HEK293 (cell line): ENCODE measurements at regions not wholly inside any gene's neighbourhood (a gene's known extent, or its start where the extent isn't known, plus 50 kb on each side); places are given as distances from the start of the nearest gene placed in this dataset.

Experiments
- CTCF ChIA-PET: fragments of 350-600 bp; formaldehyde crosslinking; extraction: SDS; loops from one replicate; lab custom pipeline; 2021; ENCODE audit warnings: antibody characterized with exemption; lab: Yijun Ruan, JAX
- POLR2A ChIA-PET: fragments of 300-600 bp; formaldehyde crosslinking; extraction: SDS; loops from one replicate; lab custom pipeline; 2020; ENCODE audit warnings: antibody characterized with exemption, inconsistent platforms; lab: Yijun Ruan, JAX
- H3K27ac ChIP-seq: fragments of 200-500 bp; sonication (Bioruptor generic); 2 replicates; pipeline ENCODE4 v1.5.1; 2014; ENCODE audit warnings: low read depth, low read length, control low read depth, inconsistent platforms; ENCODE audit errors: extremely low read depth
- H3K36me3 ChIP-seq, 2 experiments: fragments of 200-500 bp in 1 of 2; sonication (Bioruptor generic) in 1 of 2; 1 replicate in 1 of 2; 2 replicates in 1 of 2; pipeline ENCODE4 v1.5.1; 2014 to 2017; ENCODE audit warnings: inconsistent platforms in 2 of 2, low read length in 2 of 2; ENCODE audit not compliant: control insufficient read depth in 2 of 2, insufficient read depth in 1 of 2
- H3K4me1 ChIP-seq: fragments of 200-500 bp; sonication (Bioruptor generic); 2 replicates; pipeline ENCODE4 v1.5.1; 2014; ENCODE audit warnings: mild to moderate bottlenecking, low read length, inconsistent platforms; ENCODE audit not compliant: control insufficient read depth, insufficient read depth
- H3K4me3 ChIP-seq: 2 replicates; pipeline ENCODE4 v1.5.1; 2011; ENCODE audit warnings: low read depth, mild to moderate bottlenecking, control low read depth, low read length, moderate library complexity
- H3K9me3 ChIP-seq: fragments of 200-500 bp; sonication (Bioruptor generic); 2 replicates; pipeline ENCODE4 v1.5.1; 2014; ENCODE audit warnings: low read depth, low read length, inconsistent platforms; ENCODE audit not compliant: control insufficient read depth, insufficient read depth
- BCL11A ChIP-seq: fragments of 450-650 bp; formaldehyde crosslinking; IDR thresholded peaks from 2 replicates; pipeline ENCODE4 v1.5.1; 2016; ENCODE audit warnings: low read depth, missing biosample characterization, missing genetic modification characterization
- FEZF1 ChIP-seq: fragments of 450-650 bp; formaldehyde crosslinking; IDR thresholded peaks from 2 replicates; pipeline ENCODE4 v1.5.1; 2016; ENCODE audit warnings: missing biosample characterization, missing genetic modification characterization
- GFI1B ChIP-seq: fragments of 450-650 bp; formaldehyde crosslinking; IDR thresholded peaks from 2 replicates; pipeline ENCODE4 v1.5.1; 2016; ENCODE audit warnings: missing biosample characterization, missing genetic modification characterization
- KLF17 ChIP-seq: fragments of 450-650 bp; formaldehyde crosslinking; IDR thresholded peaks from 2 replicates; pipeline ENCODE4 v1.5.1; 2016; ENCODE audit warnings: missing biosample characterization, missing genetic modification characterization
- OSR2 ChIP-seq: fragments of 450-650 bp; formaldehyde crosslinking; IDR thresholded peaks from 2 replicates; pipeline ENCODE4 v1.5.1; 2016; ENCODE audit warnings: missing biosample characterization, missing genetic modification characterization
- PBX3 ChIP-seq: sonication (generic); formaldehyde crosslinking; IDR thresholded peaks from 2 replicates; pipeline ENCODE4 v1.8.1; 2022; ENCODE audit warnings: mild to moderate bottlenecking, moderate library complexity, missing genetic modification reagents
- SCRT1 ChIP-seq: fragments of 450-650 bp; formaldehyde crosslinking; IDR thresholded peaks from 2 replicates; pipeline ENCODE4 v1.5.1; 2016; ENCODE audit warnings: missing biosample characterization, missing genetic modification characterization, borderline replicate concordance
- WT1 ChIP-seq: fragments of 450-650 bp; formaldehyde crosslinking; IDR thresholded peaks from 2 replicates; pipeline ENCODE4 v1.5.1; 2016; ENCODE audit warnings: missing biosample characterization, missing genetic modification characterization
- YY2 ChIP-seq: fragments of 450-650 bp; formaldehyde crosslinking; IDR thresholded peaks from 2 replicates; pipeline ENCODE4 v1.5.1; 2016; ENCODE audit warnings: missing biosample characterization, missing genetic modification characterization
- ZBTB7A ChIP-seq: fragments of 450-650 bp; formaldehyde crosslinking; IDR thresholded peaks from 2 replicates; pipeline ENCODE4 v1.5.1; 2016; ENCODE audit warnings: low read depth, missing biosample characterization, missing genetic modification characterization
- ZFP37 ChIP-seq: fragments of 450-650 bp; formaldehyde crosslinking; IDR thresholded peaks from 2 replicates; pipeline ENCODE4 v1.5.1; 2016; ENCODE audit warnings: missing biosample characterization, missing genetic modification characterization
- ZIC2 ChIP-seq: fragments of 450-650 bp; formaldehyde crosslinking; IDR thresholded peaks from 2 replicates; pipeline ENCODE4 v1.5.1; 2016; ENCODE audit warnings: missing biosample characterization, missing genetic modification characterization
- ZNF10 ChIP-seq: fragments of 450-650 bp; formaldehyde crosslinking; IDR thresholded peaks from 2 replicates; pipeline ENCODE4 v1.5.1; 2017; ENCODE audit warnings: missing biosample characterization, missing genetic modification characterization
- ZNF112 ChIP-seq: fragments of 450-650 bp; formaldehyde crosslinking; IDR thresholded peaks from 2 replicates; pipeline ENCODE4 v1.5.0; 2017; ENCODE audit warnings: missing biosample characterization, missing genetic modification characterization
- ZNF114 ChIP-seq: fragments of 450-650 bp; formaldehyde crosslinking; IDR thresholded peaks from 2 replicates; pipeline ENCODE4 v1.5.0; 2017; ENCODE audit warnings: missing biosample characterization, missing genetic modification characterization
- ZNF121 ChIP-seq: fragments of 450-650 bp; formaldehyde crosslinking; IDR thresholded peaks from 2 replicates; pipeline ENCODE4 v1.5.1; 2016; ENCODE audit warnings: missing biosample characterization, missing genetic modification characterization
- ZNF146 ChIP-seq: fragments of 450-650 bp; formaldehyde crosslinking; IDR thresholded peaks from 2 replicates; pipeline ENCODE4 v1.5.1; 2016; ENCODE audit warnings: missing biosample characterization, missing genetic modification characterization
- ZNF248 ChIP-seq: fragments of 450-650 bp; formaldehyde crosslinking; IDR thresholded peaks from 2 replicates; pipeline ENCODE4 v1.5.1; 2017; ENCODE audit warnings: missing biosample characterization, missing genetic modification characterization
- ZNF274 ChIP-seq, 2 experiments: fragments of 200-500 bp in 1 of 2; fragments of 450-650 bp in 1 of 2; sonication (Bioruptor generic) in 1 of 2; formaldehyde crosslinking in 1 of 2; IDR thresholded peaks; 2 replicates each; pipeline versions ENCODE4 v1.5.1 to v1.6.1; 2014 to 2016; ENCODE audit warnings: borderline replicate concordance in 1 of 2, inconsistent platforms in 1 of 2, low read length in 1 of 2, missing biosample characterization in 1 of 2, missing genetic modification characterization in 1 of 2
- ZNF280D ChIP-seq: fragments of 450-650 bp; formaldehyde crosslinking; IDR thresholded peaks from 2 replicates; pipeline ENCODE4 v1.5.1; 2016; ENCODE audit warnings: missing biosample characterization, missing genetic modification characterization
- ZNF292 ChIP-seq: fragments of 450-650 bp; formaldehyde crosslinking; IDR thresholded peaks from 2 replicates; pipeline ENCODE4 v1.5.1; 2016; ENCODE audit warnings: low read depth, missing biosample characterization, missing genetic modification characterization, borderline replicate concordance
- ZNF561 ChIP-seq: fragments of 450-650 bp; IDR thresholded peaks from 2 replicates; pipeline ENCODE4 v1.5.1; 2018; ENCODE audit warnings: missing biosample characterization, missing genetic modification characterization, borderline replicate concordance
- ZNF571 ChIP-seq: fragments of 450-650 bp; formaldehyde crosslinking; IDR thresholded peaks from 2 replicates; pipeline ENCODE4 v1.5.0; 2017; ENCODE audit warnings: missing biosample characterization, missing genetic modification characterization
- ZNF621 ChIP-seq: fragments of 450-650 bp; formaldehyde crosslinking; IDR thresholded peaks from 2 replicates; pipeline ENCODE4 v1.5.1; 2017; ENCODE audit warnings: missing biosample characterization, missing genetic modification characterization
- ZNF623 ChIP-seq: fragments of 450-650 bp; formaldehyde crosslinking; IDR thresholded peaks from 2 replicates; pipeline ENCODE4 v1.5.1; 2016; ENCODE audit warnings: missing biosample characterization, missing genetic modification characterization
- ZNF707 ChIP-seq: fragments of 450-650 bp; formaldehyde crosslinking; IDR thresholded peaks from 2 replicates; pipeline ENCODE4 v1.5.1; 2016; ENCODE audit warnings: missing biosample characterization, missing genetic modification characterization
- ZNF791 ChIP-seq: fragments of 450-650 bp; formaldehyde crosslinking; IDR thresholded peaks from 2 replicates; pipeline ENCODE4 v1.5.1; 2016; ENCODE audit warnings: missing biosample characterization, missing genetic modification characterization
- ZNF830 ChIP-seq: fragments of 450-650 bp; IDR thresholded peaks from 2 replicates; pipeline ENCODE4 v1.5.0; 2018; ENCODE audit warnings: missing biosample characterization, missing genetic modification characterization, low read depth, mild to moderate bottlenecking, moderate library complexity
- ZNF843 ChIP-seq: fragments of 450-650 bp; formaldehyde crosslinking; IDR thresholded peaks from 2 replicates; pipeline ENCODE4 v1.5.1; 2016; ENCODE audit warnings: missing biosample characterization, missing genetic modification characterization
- ZSCAN4 ChIP-seq: fragments of 450-650 bp; formaldehyde crosslinking; IDR thresholded peaks from 2 replicates; pipeline ENCODE4 v1.5.1; 2017; ENCODE audit warnings: missing biosample characterization, missing genetic modification characterization

- no peaks in the 10 kb centered on the region for H3K36me3 ChIP-seq
- no peak overlapping the region for H3K4me3 ChIP-seq
- peak overlapping the region; percentile 70 for H3K27ac ChIP-seq
- ChIA-PET POLR2A (interaction anchor here (0.8 to 1.2 kb wide), 6 partner anchors 20 to 194 kb away, joined by 3 to 4 read pairs (median 4); partner anchors contain the start of gene UBC), CTCF (interaction anchor here (0.7 to 1.8 kb wide), 7 partner anchors 10 to 213 kb away, joined by 3 to 7 read pairs (median 5); no protein-coding TSS in a partner anchor)
- H3K4me1 ChIP-seq: peaks cover 7% of the 10 kb centered on the region; the same call in 1 of the 2 replicates
- no peaks in the 10 kb centered on the region for H3K9me3 ChIP-seq
- TF ChIP-seq ZNF292 (tag by site-specific recombination) (no peak), ZNF707 (tag by site-specific recombination) (no peak), ZNF280D (tag by site-specific recombination) (peak; percentile 87; the same call in 1 of the 2 replicates), ZNF571 (tag by site-specific recombination) (no peak), ZNF114 (tag by site-specific recombination) (no peak), WT1 (tag by site-specific recombination) (peak; percentile 79), ZNF621 (tag by site-specific recombination) (no peak), KLF17 (tag by site-specific recombination) (0 out of 2 replicates have a peak, but pooled peaks have one; percentile 19), SCRT1 (tag by site-specific recombination) (no peak), BCL11A (tag by site-specific recombination) (peak; percentile 75; the same call in 1 of the 2 replicates), ZNF112 (tag by site-specific recombination) (no peak), YY2 (tag by site-specific recombination) (no peak), ZNF843 (peak; percentile 94), ZNF830 (no peak), ZNF791 (tag by site-specific recombination) (no peak; the same call in 1 of the 2 replicates), PBX3 (peak; percentile 50; the same call in 1 of the 2 replicates), ZNF146 (tag by site-specific recombination) (no peak), ZIC2 (peak; percentile 99), ZNF561 (tag by site-specific recombination) (peak; percentile 90), ZBTB7A (tag by site-specific recombination) (no peak), OSR2 (tag by site-specific recombination) (peak; percentile 90), ZNF10 (peak; percentile 80; the same call in 1 of the 2 replicates), ZNF623 (tag by site-specific recombination) (no peak; the same call in 1 of the 2 replicates), ZNF121 (tag by site-specific recombination) (no peak), ZFP37 (no peak), ZSCAN4 (peak; percentile 30), ZNF248 (tag by site-specific recombination) (no peak), GFI1B (tag by site-specific recombination) (peak; percentile 82), ZNF274 (IDR thresholded peaks at IDR 0.05; ENCODE audit: low read length) (no peak), ZNF274 (tag by site-specific recombination; IDR thresholded peaks at IDR 0.05; ENCODE audit: borderline replicate concordance) (no peak), FEZF1 (peak; percentile 82)
Observed at GRCh38 chr12:124720681-124721500, 142.8 kb downstream of the SCARB1 start.
